ENCODE measurements at regions not wholly inside any gene's neighbourhood (a gene's known extent, or its start where the extent isn't known, plus 50 kb on each side); places are given as distances from the start of the nearest gene placed in this dataset.

DNA sequence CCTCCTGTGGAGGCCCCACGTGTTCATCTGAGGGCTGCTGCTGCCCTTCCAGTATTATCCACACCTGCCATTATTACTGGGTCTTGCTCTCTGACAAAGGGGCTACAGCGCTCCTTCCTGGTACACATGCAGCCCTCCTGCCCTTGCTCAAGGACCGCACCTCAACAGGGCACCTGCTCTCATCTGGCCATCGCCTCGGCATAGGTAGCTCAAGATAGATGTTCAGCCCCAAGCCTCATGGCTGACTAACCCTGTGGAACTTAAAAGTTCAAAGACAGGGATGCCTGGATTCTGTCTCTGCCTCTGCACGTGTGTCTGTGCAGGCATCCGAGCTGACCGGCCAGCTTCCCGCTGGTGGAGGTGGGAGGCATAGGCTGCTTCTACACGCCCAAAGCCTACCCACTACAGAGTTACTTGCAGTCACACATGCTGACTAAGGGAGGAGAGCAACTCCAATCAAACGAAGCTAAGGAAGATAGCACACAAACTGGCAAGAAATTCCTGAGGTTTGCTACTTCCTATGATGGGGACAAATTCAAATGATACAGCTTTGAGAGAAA lies 152.5 kb upstream of the ATP10A start:
- FAIRE-seq (no peak), DNase-seq (ENCODE audit: insufficient read length, low spot score) (no peak)
- TF ChIP-seq, protein P1, sequence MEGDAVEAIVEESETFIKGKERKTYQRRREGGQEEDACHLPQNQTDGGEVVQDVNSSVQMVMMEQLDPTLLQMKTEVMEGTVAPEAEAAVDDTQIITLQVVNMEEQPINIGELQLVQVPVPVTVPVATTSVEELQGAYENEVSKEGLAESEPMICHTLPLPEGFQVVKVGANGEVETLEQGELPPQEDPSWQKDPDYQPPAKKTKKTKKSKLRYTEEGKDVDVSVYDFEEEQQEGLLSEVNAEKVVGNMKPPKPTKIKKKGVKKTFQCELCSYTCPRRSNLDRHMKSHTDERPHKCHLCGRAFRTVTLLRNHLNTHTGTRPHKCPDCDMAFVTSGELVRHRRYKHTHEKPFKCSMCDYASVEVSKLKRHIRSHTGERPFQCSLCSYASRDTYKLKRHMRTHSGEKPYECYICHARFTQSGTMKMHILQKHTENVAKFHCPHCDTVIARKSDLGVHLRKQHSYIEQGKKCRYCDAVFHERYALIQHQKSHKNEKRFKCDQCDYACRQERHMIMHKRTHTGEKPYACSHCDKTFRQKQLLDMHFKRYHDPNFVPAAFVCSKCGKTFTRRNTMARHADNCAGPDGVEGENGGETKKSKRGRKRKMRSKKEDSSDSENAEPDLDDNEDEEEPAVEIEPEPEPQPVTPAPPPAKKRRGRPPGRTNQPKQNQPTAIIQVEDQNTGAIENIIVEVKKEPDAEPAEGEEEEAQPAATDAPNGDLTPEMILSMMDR (IDR thresholded peaks at IDR 0.05; ENCODE audit: insufficient read depth, missing control alignments): no peak

DNA sequence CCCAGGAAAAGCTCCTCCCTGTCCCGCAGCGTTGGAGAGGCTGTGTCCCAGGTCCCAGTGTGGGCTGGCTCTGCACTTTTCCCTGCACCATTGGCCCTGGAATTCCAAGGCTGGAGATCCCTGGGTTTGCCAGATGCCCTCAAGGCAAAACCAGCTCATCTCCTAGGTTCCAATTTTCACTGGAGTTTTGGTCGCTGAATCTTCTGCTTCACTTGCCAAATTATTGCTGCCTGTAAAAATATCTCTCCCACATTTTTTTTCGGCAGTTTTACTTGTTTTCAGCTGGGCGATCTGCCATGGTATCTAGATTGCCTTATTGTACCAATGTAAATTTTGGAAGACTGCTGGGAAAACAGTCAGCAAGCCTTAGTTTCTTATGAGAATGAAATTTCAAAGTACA lies 150.9 kb upstream of the ATP10A start:
- no peak for FAIRE-seq
- TF ChIP-seq, protein P1 (IDR thresholded peaks at IDR 0.05; ENCODE audit: insufficient read depth, missing control alignments): no peak

DNA sequence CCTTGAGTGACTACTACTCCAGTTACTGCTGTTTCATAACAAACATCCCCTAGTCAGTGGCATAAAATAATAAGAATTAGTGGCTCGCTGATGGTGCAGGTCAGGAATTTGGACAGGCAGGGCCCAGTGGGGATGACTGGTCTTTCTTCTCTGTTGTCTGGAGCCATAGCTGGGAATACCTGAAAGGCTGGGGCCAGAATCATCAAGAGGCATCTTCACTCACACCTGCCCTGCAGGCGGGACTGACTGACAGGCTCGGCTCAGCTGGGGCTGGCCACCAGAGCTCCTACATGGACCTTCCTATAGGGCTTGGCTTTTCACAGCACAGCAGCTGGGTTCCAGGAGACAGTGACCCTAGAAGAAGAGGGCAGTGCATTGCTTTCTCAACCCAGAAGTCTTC lies 148.8 kb upstream of the ATP10A start:
- DNase-seq (ENCODE audit: insufficient read length, low spot score): no peak
- no peak for FAIRE-seq
- TF ChIP-seq, protein P1 (IDR thresholded peaks at IDR 0.05; ENCODE audit: insufficient read depth, missing control alignments): no peak

More for the DNA sequence above, 150.9 kb upstream of the ATP10A start:
- no peak for DNase-seq (ENCODE audit: insufficient read length, low spot score)

DNA sequence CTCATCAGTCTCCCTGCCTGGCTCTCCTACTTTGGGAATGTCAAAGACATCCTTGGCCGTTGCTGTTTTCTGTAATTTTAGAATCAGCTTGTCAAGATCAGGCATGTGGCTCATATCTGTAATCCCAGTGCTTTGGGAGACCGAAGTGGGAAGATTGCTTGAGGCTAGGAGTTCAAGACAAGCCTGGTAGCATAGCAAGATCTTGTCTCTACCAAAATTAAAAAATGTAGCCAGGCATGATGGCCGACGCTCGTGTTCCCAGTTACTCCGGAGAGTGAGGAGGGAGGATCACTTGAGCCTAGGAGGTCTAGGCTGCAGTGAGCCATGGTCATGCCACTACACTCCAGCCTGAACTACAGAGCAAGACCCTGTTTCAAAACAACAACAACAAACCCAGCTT lies 144.0 kb upstream of the ATP10A start:
- FAIRE-seq: no peak

DNA sequence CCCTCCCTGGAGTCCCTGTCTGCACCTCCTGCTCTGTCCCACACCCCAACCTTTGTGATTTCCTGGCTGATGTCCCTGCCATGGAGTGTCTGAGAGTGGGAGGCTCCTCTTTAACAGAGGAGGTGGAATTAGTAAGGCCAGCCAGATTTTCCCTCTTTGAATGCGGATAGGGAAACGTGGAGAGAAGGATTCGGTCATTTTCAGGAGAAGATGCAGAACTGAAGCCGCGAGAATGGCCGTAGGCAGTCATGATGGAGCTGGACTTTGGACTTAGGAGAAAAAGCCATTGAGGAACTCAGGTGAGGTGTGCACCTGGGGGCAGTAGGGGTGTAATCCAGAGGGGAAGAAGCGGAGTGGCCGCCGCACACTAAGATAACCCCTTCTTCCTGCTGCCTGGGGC lies 138.1 kb upstream of the ATP10A start:
- TF ChIP-seq, protein P1 (IDR thresholded peaks at IDR 0.05; ENCODE audit: insufficient read depth, missing control alignments): no peak
- FAIRE-seq (no peak), DNase-seq (ENCODE audit: insufficient read length, low spot score) (no peak)

More for the DNA sequence above, 144.0 kb upstream of the ATP10A start:
- no peak for DNase-seq (ENCODE audit: insufficient read length, low spot score)
- TF ChIP-seq, protein P1 (IDR thresholded peaks at IDR 0.05; ENCODE audit: insufficient read depth, missing control alignments): no peak

DNA sequence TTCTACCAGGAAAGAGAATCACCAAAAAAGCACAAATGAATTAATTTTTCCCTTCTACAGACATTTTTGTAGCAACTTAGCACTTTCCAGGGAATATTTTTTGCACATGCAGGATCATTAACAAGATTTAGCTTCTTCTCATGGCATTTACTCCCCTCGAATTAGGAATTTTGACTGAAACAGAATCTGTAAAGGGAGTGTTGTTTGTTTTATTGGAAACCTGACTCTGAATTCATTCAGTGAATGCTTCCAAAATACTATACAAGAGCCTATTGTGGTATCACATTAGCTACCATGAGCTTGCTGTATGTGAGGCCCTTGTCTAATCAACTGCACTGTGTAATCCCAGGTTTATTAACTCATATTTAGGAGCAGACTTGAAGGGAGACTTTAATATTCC lies 130.4 kb upstream of the ATP10A start:
- TF ChIP-seq, protein P1 (IDR thresholded peaks at IDR 0.05; ENCODE audit: insufficient read depth, missing control alignments): no peak
- FAIRE-seq: no peak
- DNase-seq (ENCODE audit: insufficient read length, low spot score): no peak

DNA sequence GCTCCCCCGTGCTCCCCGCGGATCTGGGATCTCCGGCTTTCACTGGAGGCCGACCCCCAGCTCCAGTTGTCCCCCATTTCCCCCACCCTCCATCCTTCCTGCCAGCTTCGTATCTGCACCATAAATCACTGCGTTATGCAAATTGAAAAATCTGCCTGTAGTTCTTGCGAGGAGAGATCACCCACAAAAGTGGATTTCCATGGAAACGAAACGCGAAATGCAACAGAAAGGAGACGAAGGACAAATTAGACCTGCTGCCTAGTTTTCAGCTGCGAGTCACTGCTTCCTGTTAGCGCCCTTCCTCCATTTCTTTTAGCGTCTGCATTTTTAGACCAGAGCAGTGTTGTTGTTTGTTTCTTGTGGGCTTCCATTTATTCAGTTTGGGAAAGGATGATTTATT lies 127.1 kb upstream of the ATP10A start:
- no peak for FAIRE-seq
- TF ChIP-seq, protein P1 (IDR thresholded peaks at IDR 0.05; ENCODE audit: insufficient read depth, missing control alignments): no peak
- DNase-seq (ENCODE audit: insufficient read length, low spot score): no peak
